GM23338 (cell line): ENCODE measurements at regions not wholly inside any gene's neighbourhood (a gene's known extent, or its start where the extent isn't known, plus 50 kb on each side); places are given as distances from the start of the nearest gene placed in this dataset.

Experiments used
- ATAC-seq: fragments of 200-7000 bp; cut with Tn5 transposase; 3 replicates; pipeline ENCODE4 v1.9.1; 2020
- DNase-seq: peaks from one replicate; pipeline ENCODE4 v3.0.0-alpha.2; 2015; ENCODE audit warnings: low spot score
- H2AFZ ChIP-seq: fragments of 200-600 bp; sonication (generic); 2 replicates; pipeline ENCODE4 v1.8.0; 2016; ENCODE audit warnings: antibody characterized with exemption, mild to moderate bottlenecking, moderate library complexity
- H3F3A ChIP-seq: fragments of 200-600 bp; sonication (generic); replicated peaks from 2 replicates; pipeline ENCODE4 v1.8.0; 2017; ENCODE audit warnings: antibody characterized with exemption, mixed run types, low read depth
- H3K27ac ChIP-seq: fragments of 200-600 bp; sonication (generic); 2 replicates; pipeline ENCODE4 v1.6.1; 2016; ENCODE audit warnings: low read depth
- H3K27me3 ChIP-seq: fragments of 200-600 bp; sonication (generic); 2 replicates; pipeline ENCODE4 v1.8.0; 2016; ENCODE audit warnings: mild to moderate bottlenecking, mixed run types, moderate library complexity; ENCODE audit not compliant: insufficient read depth
- H3K36me3 ChIP-seq: fragments of 200-600 bp; sonication (generic); 2 replicates; pipeline ENCODE4 v1.8.0; 2016; ENCODE audit warnings: mild to moderate bottlenecking; ENCODE audit not compliant: insufficient read depth
- H3K4me1 ChIP-seq: fragments of 200-600 bp; sonication (generic); 2 replicates; pipeline ENCODE4 v1.8.0; 2016; ENCODE audit warnings: mild to moderate bottlenecking, moderate library complexity; ENCODE audit not compliant: insufficient read depth
- H3K4me2 ChIP-seq: fragments of 200-600 bp; sonication (generic); 2 replicates; pipeline ENCODE4 v1.7.1; 2017; ENCODE audit warnings: mixed run types
- H3K4me3 ChIP-seq: fragments of 200-600 bp; sonication (generic); 2 replicates; pipeline ENCODE4 v1.6.1; 2016; ENCODE audit warnings: mixed run types
- H3K79me2 ChIP-seq: fragments of 200-600 bp; sonication (generic); replicated peaks from 2 replicates; pipeline ENCODE4 v1.8.0; 2017; ENCODE audit warnings: mild to moderate bottlenecking; ENCODE audit not compliant: insufficient read depth
- H3K9me2 ChIP-seq: fragments of 200-600 bp; sonication (generic); 2 replicates; pipeline ENCODE4 v1.8.0; 2017; ENCODE audit not compliant: insufficient read depth
- H4K20me1 ChIP-seq: fragments of 200-600 bp; sonication (generic); replicated peaks from 2 replicates; pipeline ENCODE4 v1.8.0; 2017; ENCODE audit warnings: mild to moderate bottlenecking; ENCODE audit not compliant: insufficient read depth
- H3K27ac Mint-ChIP-seq: 2 replicates; pipeline ENCODE4 v1.8.0; 2020; ENCODE audit warnings: inconsistent platforms, mild to moderate bottlenecking, moderate library complexity, mixed read lengths
- H3K27me3 Mint-ChIP-seq: 3 replicates; pipeline ENCODE4 v1.8.0; 2022; ENCODE audit warnings: low read depth, mild to moderate bottlenecking, moderate library complexity, mixed read lengths, inconsistent platforms; ENCODE audit not compliant: insufficient read depth, poor library complexity
- H3K36me3 Mint-ChIP-seq: 3 replicates; pipeline ENCODE4 v1.8.0; 2021; ENCODE audit warnings: low read depth, mild to moderate bottlenecking, inconsistent platforms, moderate library complexity, mixed read lengths
- H3K4me1 Mint-ChIP-seq: 3 replicates; pipeline ENCODE4 v1.8.0; 2020; ENCODE audit warnings: mild to moderate bottlenecking, inconsistent platforms, mixed read lengths
- H3K4me3 Mint-ChIP-seq: 3 replicates; pipeline ENCODE4 v1.8.0; 2021; ENCODE audit warnings: moderate library complexity, mild to moderate bottlenecking, inconsistent platforms, mixed read lengths
- H3K9me3 Mint-ChIP-seq: 3 replicates; pipeline ENCODE4 v1.8.0; 2020; ENCODE audit warnings: moderate library complexity, mild to moderate bottlenecking, inconsistent platforms, mixed read lengths
- CREB1 ChIP-seq: fragments of 250-450 bp; sonication (Bioruptor Pico); IDR thresholded peaks from 2 replicates; pipeline ENCODE4 v1.5.0; 2020; ENCODE audit warnings: low read depth, mild to moderate bottlenecking, moderate library complexity
- CTCF ChIP-seq, 2 experiments: fragments of 200-600 bp in 1 of 2; sonication (generic) in 1 of 2; conservative IDR thresholded peaks; 2 replicates each; pipeline versions ENCODE4 v1.5.1 to v1.6.1; 2016 to 2017; ENCODE audit warnings: antibody characterized with exemption in 2 of 2, low read depth in 2 of 2, mild to moderate bottlenecking in 2 of 2, moderate library complexity in 1 of 2
- ETS1 ChIP-seq: IDR thresholded peaks from 2 replicates; pipeline ENCODE4 v1.6.1; 2016; ENCODE audit warnings: antibody characterized with exemption
- EZH2 ChIP-seq: fragments of 200-600 bp; sonication (generic); IDR thresholded peaks from one replicate; pipeline ENCODE4 v1.8.0; 2017; ENCODE audit warnings: antibody characterized with exemption, mild to moderate bottlenecking, low read depth; ENCODE audit not compliant: unreplicated experiment
- EZH2phosphoT487 ChIP-seq: fragments of 200-600 bp; sonication (generic); IDR thresholded peaks from one replicate; pipeline ENCODE4 v1.8.1; 2018; ENCODE audit warnings: antibody characterized with exemption; ENCODE audit not compliant: unreplicated experiment
- JUNB ChIP-seq: IDR thresholded peaks from one replicate; pipeline ENCODE4 v1.6.1; 2016; ENCODE audit warnings: antibody characterized with exemption; ENCODE audit not compliant: unreplicated experiment
- NANOG ChIP-seq: IDR thresholded peaks from 2 replicates; pipeline ENCODE4 v1.6.1; 2016; ENCODE audit warnings: antibody characterized with exemption, borderline replicate concordance
- POLR2AphosphoS5 ChIP-seq: IDR thresholded peaks from 2 replicates; pipeline ENCODE4 v1.6.1; 2016; ENCODE audit warnings: antibody characterized with exemption, low read depth
- REST ChIP-seq: IDR thresholded peaks from one replicate; pipeline ENCODE4 v1.6.1; 2018; ENCODE audit warnings: antibody characterized with exemption; ENCODE audit not compliant: unreplicated experiment
- STAT1 ChIP-seq: IDR thresholded peaks from one replicate; pipeline ENCODE4 v1.6.1; 2016; ENCODE audit warnings: antibody characterized with exemption; ENCODE audit not compliant: unreplicated experiment
- ZNF114 ChIP-seq: fragments of 250-450 bp; sonication (Bioruptor Pico); IDR thresholded peaks from 2 replicates; pipeline ENCODE4 v1.5.0; 2020; ENCODE audit warnings: mild to moderate bottlenecking, moderate library complexity
- ZNF462 ChIP-seq: fragments of 250-450 bp; sonication (Bioruptor Pico); IDR thresholded peaks from 2 replicates; pipeline ENCODE4 v1.5.0; 2020; ENCODE audit warnings: mild to moderate bottlenecking, moderate library complexity

GRCh38 chr10:35728341-35728740, 86.2 kb upstream of the FZD8 start:
- H3K27ac Mint-ChIP-seq: no peak overlapping the region
- Histone ChIP-seq H3F3A (no peaks in the 10 kb centered on the region), H3K27me3 (no peaks in the 10 kb centered on the region), H3K4me3 (no peak overlapping the region), H3K79me2 (no peaks in the 10 kb centered on the region), H3K27ac (no peak overlapping the region), H3K36me3 (no peaks in the 10 kb centered on the region), H3K9me2 (no peaks in the 10 kb centered on the region), H2AFZ (peak overlapping the region; percentile 10; the same call in 1 of the 2 replicates), H4K20me1 (no peaks in the 10 kb centered on the region), H3K4me2 (no peak overlapping the region), H3K4me1 (no peaks in the 10 kb centered on the region)
- ATAC-seq: no peak
- no peak for DNase-seq
- no peaks in the 10 kb centered on the region for H3K4me1 Mint-ChIP-seq
- H3K36me3 Mint-ChIP-seq: no peaks in the 10 kb centered on the region; the same call in 2 of the 3 replicates
- H3K9me3 Mint-ChIP-seq: no peaks in the 10 kb centered on the region
- TF ChIP-seq REST (no peak), EZH2 (no peak), CTCF (conservative IDR thresholded peaks at IDR 0.05; ENCODE audit: low read depth in 2 of 2) (no peak), POLR2AphosphoS5 (no peak), STAT1 (no peak), ZNF462 (CRISPR knock-in tag) (no peak), ETS1 (no peak), JUNB (no peak), EZH2phosphoT487 (no peak), ZNF114 (CRISPR knock-in tag) (no peak), NANOG (no peak), CREB1 (no peak)
- H3K4me3 Mint-ChIP-seq: no peak overlapping the region
- H3K27me3 Mint-ChIP-seq: no peaks in the 10 kb centered on the region
